Sigmoid colon (tissue), 6 donors: ENCODE measurements at regions not wholly inside any gene's neighbourhood (a gene's known extent, or its start where the extent isn't known, plus 50 kb on each side); places are given as distances from the start of the nearest gene placed in this dataset.

Source experiments
- DNase-seq: peaks from one replicate; pipeline ENCODE4 v3.0.0-alpha.2; 2019
- H3K27ac ChIP-seq, 4 donors: fragments of 200-600 bp; sonication (generic); one replicate each; pipeline ENCODE4 v1.5.1; 2016 to 2019; ENCODE audit warnings: mild to moderate bottlenecking in 1 of 4
- H3K27me3 ChIP-seq, 3 donors: fragments of 200-600 bp; sonication (generic); one replicate each; pipeline ENCODE4 v1.5.1; 2019; ENCODE audit warnings: mild to moderate bottlenecking in 1 of 3
- H3K36me3 ChIP-seq, 4 donors: fragments of 200-600 bp; sonication (generic); one replicate each; pipeline ENCODE4 v1.5.1; 2016 to 2019
- H3K4me1 ChIP-seq, 4 donors: fragments of 200-600 bp; sonication (generic); one replicate each; pipeline ENCODE4 v1.5.1; 2017 to 2019
- H3K4me3 ChIP-seq, 4 donors: fragments of 200-600 bp; sonication (generic); one replicate each; pipeline ENCODE4 v1.5.1; 2017 to 2019; ENCODE audit warnings: mild to moderate bottlenecking in 2 of 4, moderate library complexity in 1 of 4
- H3K9me3 ChIP-seq, 4 donors: fragments of 200-600 bp in 3 of 4; sonication (generic) in 3 of 4; one replicate each; pipeline versions ENCODE4 v1.5.1 to v1.6.1; 2013 to 2019
- CTCF ChIP-seq, 4 experiments: fragments of 450-650 bp in 3 of 4; fragments of 200-600 bp in 1 of 4; IDR thresholded peaks; one replicate each; pipeline ENCODE4 v1.5.1; 2016 to 2019; ENCODE audit warnings: antibody characterized with exemption in 4 of 4, mild to moderate bottlenecking in 3 of 4, moderate library complexity in 2 of 4
- EP300 ChIP-seq, 4 donors: sonication (generic); formaldehyde crosslinking; IDR thresholded peaks; one replicate each; pipeline ENCODE4 v1.6.1; 2017; ENCODE audit warnings: antibody characterized with exemption in 4 of 4
- POLR2A ChIP-seq, 2 donors: fragments of 450-650 bp; IDR thresholded peaks; one replicate each; pipeline ENCODE4 v1.6.1; 2016; ENCODE audit warnings: antibody characterized with exemption in 2 of 2, mild to moderate bottlenecking in 2 of 2, moderate library complexity in 2 of 2
- POLR2AphosphoS5 ChIP-seq, 4 donors: sonication (generic); formaldehyde crosslinking; IDR thresholded peaks; one replicate each; pipeline ENCODE4 v1.6.1; 2017; ENCODE audit warnings: antibody characterized with exemption in 4 of 4
- WGBS, 2 donors: extraction: QIAGEN DNeasy Blood & Tissue Kit; methylation state at CpG; one replicate each; pipeline ENCODE4 v1.1.7; 2013; 5-methylcytosine and 5-hydroxymethylcytosine counted together
- intact Hi-C: fragments of 100-400 bp; cut with DNase I; formaldehyde crosslinking; loops from one replicate; pipeline ENCODE4 v1.15.1; 2023
- donor health status: healthy with polysubstance abuse.
- donor health status: healthy.

- peaks cover 0 to 33% (median 25%) of the 10 kb centered on the region in 4 donors for H3K4me1 ChIP-seq
- intact Hi-C loops, result no loop called here
- WGBS, 2 donors, result 97% methylated on average over 1 of the region's 1 CpG
- TF ChIP-seq POLR2A (IDR thresholded peaks at IDR 0.05) (no peak), EP300 (IDR thresholded peaks at IDR 0.05) (no peak), CTCF (IDR thresholded peaks at IDR 0.05) (no peak)
- H3K36me3 ChIP-seq, result peaks cover 0 to 11% (median 0%) of the 10 kb centered on the region in 4 donors
- DNase-seq, result no peak
- no peaks in the 10 kb centered on the region for H3K27me3 ChIP-seq
- peak overlapping the region in 1 of 4 donors; percentile 80 for H3K27ac ChIP-seq
- no peak overlapping the region for H3K4me3 ChIP-seq
- H3K9me3 ChIP-seq, result no peaks in the 10 kb centered on the region
Observed at GRCh38 chr3:64816355-64816754, 128.6 kb upstream of the ADAMTS9 start.

- no peak for TF ChIP-seq CTCF (IDR thresholded peaks at IDR 0.05)
- no peak for TF ChIP-seq EP300 (IDR thresholded peaks at IDR 0.05)
- TF ChIP-seq POLR2A (IDR thresholded peaks at IDR 0.05), result no peak
- peak in 1 of 4 donors; percentile 26 for TF ChIP-seq POLR2AphosphoS5 (IDR thresholded peaks at IDR 0.05)
Observed at GRCh38 chr3:64815789-64816188, 128.0 kb upstream of the ADAMTS9 start.

GRCh38 chr3:64815195-64815631 lies 127.4 kb upstream of the ADAMTS9 start:
- intact Hi-C loops, result loop anchor here (2.0 kb wide), 1 partner anchor 128 kb away; the partner anchor contains the start of gene ADAMTS9
- 61 to 62% methylated on average over 3 of the region's 3 CpGs for WGBS, 2 donors
- Histone ChIP-seq H3K36me3 (peaks cover 0 to 15% (median 0%) of the 10 kb centered on the region in 4 donors), H3K4me1 (peaks cover 0 to 33% (median 25%) of the 10 kb centered on the region in 4 donors), H3K4me3 (no peak overlapping the region), H3K9me3 (no peaks in the 10 kb centered on the region), H3K27me3 (no peaks in the 10 kb centered on the region), H3K27ac (peak overlapping the region; percentile 45 to 80 (median 62))
- no peak for DNase-seq
- peak in 1 of 4 experiments; percentile 29 for TF ChIP-seq CTCF (IDR thresholded peaks at IDR 0.05)
- TF ChIP-seq EP300 (IDR thresholded peaks at IDR 0.05), result no peak
- no peak for TF ChIP-seq POLR2A (IDR thresholded peaks at IDR 0.05)
- peak in 3 of 4 donors; percentile 31 to 44 (median 31) for TF ChIP-seq POLR2AphosphoS5 (IDR thresholded peaks at IDR 0.05)

More at GRCh38 chr3:64815789-64816188, 128.0 kb upstream of the ADAMTS9 start:
- H3K4me1 ChIP-seq, result peaks cover 0 to 33% (median 25%) of the 10 kb centered on the region in 4 donors
- H3K4me3 ChIP-seq, result no peak overlapping the region
- no peaks in the 10 kb centered on the region for H3K9me3 ChIP-seq
- no peaks in the 10 kb centered on the region for H3K27me3 ChIP-seq
- peak overlapping the region; percentile 45 to 80 (median 62) for H3K27ac ChIP-seq
- intact Hi-C loops, result loop anchor here (2.0 kb wide), 1 partner anchor 129 kb away; the partner anchor contains the start of gene ADAMTS9
- H3K36me3 ChIP-seq, result peaks cover 0 to 11% (median 0%) of the 10 kb centered on the region in 4 donors
- WGBS, 2 donors, result 66 to 79% methylated on average over 4 of the region's 4 CpGs
- no peak for DNase-seq

GRCh38 chr3:64814351-64814750 lies 126.6 kb upstream of the ADAMTS9 start:
- 83 to 85% methylated on average over 2 of the region's 2 CpGs for WGBS, 2 donors
- H3K4me3 ChIP-seq, result no peak overlapping the region
- intact Hi-C loops, result loop anchor here (2.0 kb wide), 1 partner anchor 128 kb away; the partner anchor contains the start of gene ADAMTS9
- no peaks in the 10 kb centered on the region for H3K9me3 ChIP-seq
- peak overlapping the region; percentile 45 to 80 (median 62) for H3K27ac ChIP-seq
- H3K27me3 ChIP-seq, result no peaks in the 10 kb centered on the region
- TF ChIP-seq POLR2A (IDR thresholded peaks at IDR 0.05) (no peak), EP300 (IDR thresholded peaks at IDR 0.05) (peak in 1 of 4 donors; percentile 51), POLR2AphosphoS5 (IDR thresholded peaks at IDR 0.05) (no peak), CTCF (IDR thresholded peaks at IDR 0.05) (no peak)
- H3K4me1 ChIP-seq, result peaks cover 0 to 33% (median 25%) of the 10 kb centered on the region in 4 donors
- peaks cover 0 to 19% (median 0%) of the 10 kb centered on the region in 4 donors for H3K36me3 ChIP-seq
- DNase-seq, result no peak
